Colonic mucosa (tissue), 4 donors: ENCODE measurements at regions not wholly inside any gene's neighbourhood (a gene's known extent, or its start where the extent isn't known, plus 50 kb on each side); places are given as distances from the start of the nearest gene placed in this dataset.

Source experiments
- DNase-seq: peaks from one replicate; pipeline ENCODE4 v3.0.0-alpha.2; 2020
- H3K27ac ChIP-seq: fragments of 200-600 bp; one replicate; pipeline ENCODE4 v1.8.0; 2021
- H3K27me3 ChIP-seq: fragments of 200-600 bp; one replicate; pipeline ENCODE4 v1.8.0; 2021
- H3K36me3 ChIP-seq: fragments of 200-600 bp; one replicate; pipeline ENCODE4 v1.8.0; 2021
- H3K4me1 ChIP-seq: fragments of 200-600 bp; one replicate; pipeline ENCODE4 v1.8.0; 2021; ENCODE audit warnings: mild to moderate bottlenecking
- H3K4me3 ChIP-seq: fragments of 200-600 bp; one replicate; pipeline ENCODE4 v1.8.0; 2021
- H3K9ac ChIP-seq, 2 donors: one replicate each; pipeline ENCODE4 v1.7.0; 2013; ENCODE audit warnings: control low read depth in 2 of 2, low read depth in 2 of 2, low read length in 2 of 2
- H3K9me3 ChIP-seq: fragments of 200-600 bp; one replicate; pipeline ENCODE4 v1.8.0; 2021
- intact Hi-C: fragments of 100-400 bp; cut with DNase I; formaldehyde crosslinking; loops from one replicate; pipeline ENCODE4 v1.14.1; 2022
- TF ChIP-seq, protein P1 (sequence below): fragments of 200-600 bp; IDR thresholded peaks from one replicate; pipeline ENCODE4 v1.8.0; 2022; ENCODE audit warnings: antibody characterized with exemption, mild to moderate bottlenecking
- donor health status: healthy.
- donor health status: DM: no; HTN: no; CAD: no.
- donor health status: DM: no; HTN: no; CAD: no.

DNA sequence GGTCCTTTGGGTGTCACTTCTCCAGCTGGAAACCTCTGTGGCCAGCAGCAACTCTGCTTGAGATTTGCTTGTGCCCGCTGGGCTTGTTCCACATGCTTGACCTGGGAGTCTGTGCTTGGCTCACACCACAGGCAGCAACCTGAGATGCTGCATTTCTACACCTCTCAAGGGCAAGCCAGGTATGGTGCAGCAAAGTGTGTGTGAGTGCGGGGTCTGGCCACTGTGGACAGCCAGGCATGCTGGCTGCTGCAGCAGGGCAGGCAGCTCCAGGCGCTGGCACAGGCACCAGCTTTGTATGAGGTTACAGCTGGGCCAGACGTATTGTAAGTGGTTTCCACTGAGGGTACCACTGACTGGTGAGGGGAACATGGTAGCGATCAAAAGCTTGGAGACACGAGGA, 242.0 kb downstream of the PTGER3 start:
- Histone ChIP-seq H3K4me3 (no peak overlapping the region), H3K27me3 (no peaks in the 10 kb centered on the region), H3K4me1 (no peaks in the 10 kb centered on the region), H3K27ac (no peak overlapping the region), H3K36me3 (no peaks in the 10 kb centered on the region), H3K9me3 (no peaks in the 10 kb centered on the region), H3K9ac (no peak overlapping the region)
- no peak for DNase-seq
- TF ChIP-seq, protein P1, sequence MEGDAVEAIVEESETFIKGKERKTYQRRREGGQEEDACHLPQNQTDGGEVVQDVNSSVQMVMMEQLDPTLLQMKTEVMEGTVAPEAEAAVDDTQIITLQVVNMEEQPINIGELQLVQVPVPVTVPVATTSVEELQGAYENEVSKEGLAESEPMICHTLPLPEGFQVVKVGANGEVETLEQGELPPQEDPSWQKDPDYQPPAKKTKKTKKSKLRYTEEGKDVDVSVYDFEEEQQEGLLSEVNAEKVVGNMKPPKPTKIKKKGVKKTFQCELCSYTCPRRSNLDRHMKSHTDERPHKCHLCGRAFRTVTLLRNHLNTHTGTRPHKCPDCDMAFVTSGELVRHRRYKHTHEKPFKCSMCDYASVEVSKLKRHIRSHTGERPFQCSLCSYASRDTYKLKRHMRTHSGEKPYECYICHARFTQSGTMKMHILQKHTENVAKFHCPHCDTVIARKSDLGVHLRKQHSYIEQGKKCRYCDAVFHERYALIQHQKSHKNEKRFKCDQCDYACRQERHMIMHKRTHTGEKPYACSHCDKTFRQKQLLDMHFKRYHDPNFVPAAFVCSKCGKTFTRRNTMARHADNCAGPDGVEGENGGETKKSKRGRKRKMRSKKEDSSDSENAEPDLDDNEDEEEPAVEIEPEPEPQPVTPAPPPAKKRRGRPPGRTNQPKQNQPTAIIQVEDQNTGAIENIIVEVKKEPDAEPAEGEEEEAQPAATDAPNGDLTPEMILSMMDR, result no peak
- intact Hi-C loops, result no loop called here

DNA sequence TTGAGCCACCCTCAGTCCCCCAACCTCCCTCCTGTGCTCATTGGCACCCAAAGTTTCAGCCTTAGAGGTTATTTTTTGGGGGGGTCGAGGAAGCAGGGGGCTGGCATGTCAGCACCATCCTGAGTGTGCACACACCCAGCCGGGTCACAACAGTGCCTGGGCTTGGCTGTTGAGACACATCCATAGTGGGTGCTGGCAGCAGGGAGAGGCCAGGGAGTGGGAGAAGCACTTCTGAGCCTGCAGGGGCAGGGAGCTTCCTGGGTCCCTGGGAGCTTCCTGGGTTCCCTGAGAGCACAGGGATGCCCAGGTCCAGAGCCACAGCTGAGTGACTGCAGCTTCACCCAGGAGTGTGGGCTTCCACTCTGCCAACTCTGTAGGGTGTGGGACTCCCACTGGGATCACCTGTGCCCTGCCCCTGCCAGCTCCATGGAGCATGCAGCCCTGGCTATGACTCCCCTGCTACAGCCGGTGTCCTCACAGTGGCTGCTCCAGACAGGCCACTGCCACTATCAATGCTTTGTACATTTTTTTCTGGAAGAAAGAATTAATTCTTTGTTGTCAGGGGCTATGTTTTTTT, 240.4 kb downstream of the PTGER3 start:
- no peak overlapping the region for H3K4me3 ChIP-seq
- no peaks in the 10 kb centered on the region for H3K9me3 ChIP-seq
- no peaks in the 10 kb centered on the region for H3K27me3 ChIP-seq
- no peak overlapping the region for H3K9ac ChIP-seq
- intact Hi-C loops, result no loop called here
- no peak for DNase-seq
- H3K4me1 ChIP-seq, result no peaks in the 10 kb centered on the region
- no peaks in the 10 kb centered on the region for H3K36me3 ChIP-seq
- H3K27ac ChIP-seq, result no peak overlapping the region
- TF ChIP-seq, protein P1, result no peak

DNA sequence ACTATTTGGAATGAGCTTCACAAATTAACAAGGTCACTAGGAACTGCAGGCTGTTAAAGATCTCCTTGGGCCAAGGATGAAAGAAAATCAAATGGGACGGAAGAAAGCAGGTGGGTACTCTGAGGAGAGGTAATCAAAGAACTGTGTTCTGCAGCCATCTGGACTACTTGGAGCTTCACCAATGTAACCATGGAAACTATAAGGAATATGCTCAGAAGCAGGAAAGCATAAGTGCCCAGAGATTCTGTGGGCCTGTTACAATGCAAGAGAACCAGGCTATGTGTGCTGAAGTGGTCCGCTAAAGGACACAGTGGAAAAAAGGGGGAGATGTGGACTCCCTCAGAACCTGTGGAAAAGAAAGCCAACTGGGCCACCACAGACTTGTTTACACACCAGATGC, 238.5 kb downstream of the PTGER3 start:
- Histone ChIP-seq H3K4me1 (no peaks in the 10 kb centered on the region), H3K27me3 (no peaks in the 10 kb centered on the region), H3K27ac (no peak overlapping the region), H3K9me3 (no peaks in the 10 kb centered on the region), H3K36me3 (no peaks in the 10 kb centered on the region), H3K4me3 (no peak overlapping the region), H3K9ac (no peak overlapping the region)
- DNase-seq, result no peak
- intact Hi-C loops, result no loop called here
- TF ChIP-seq, protein P1, result no peak

DNA sequence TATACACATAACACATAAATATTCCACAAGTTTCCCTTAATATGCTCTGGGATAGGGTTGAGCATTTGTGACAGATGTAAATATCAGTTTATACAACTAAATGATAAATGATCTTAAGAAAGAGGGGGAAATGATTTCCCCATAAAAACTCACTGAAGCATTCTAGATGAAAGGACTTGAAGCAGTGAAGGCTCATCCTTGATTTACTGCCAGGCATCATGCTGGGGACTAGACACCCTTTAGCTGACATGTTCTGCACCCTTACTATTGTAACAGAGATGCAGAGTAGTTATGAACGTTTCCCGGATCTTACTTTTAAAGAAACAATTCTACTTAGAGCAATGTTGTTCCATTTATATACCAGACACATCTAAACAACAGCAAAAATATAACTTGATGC, 235.8 kb downstream of the PTGER3 start:
- TF ChIP-seq, protein P1, result no peak
- Histone ChIP-seq H3K27me3 (no peaks in the 10 kb centered on the region), H3K27ac (no peak overlapping the region), H3K9me3 (no peaks in the 10 kb centered on the region), H3K4me1 (no peaks in the 10 kb centered on the region), H3K4me3 (no peak overlapping the region), H3K36me3 (no peaks in the 10 kb centered on the region), H3K9ac (no peak overlapping the region)
- intact Hi-C loops, result no loop called here
- no peak for DNase-seq

DNA sequence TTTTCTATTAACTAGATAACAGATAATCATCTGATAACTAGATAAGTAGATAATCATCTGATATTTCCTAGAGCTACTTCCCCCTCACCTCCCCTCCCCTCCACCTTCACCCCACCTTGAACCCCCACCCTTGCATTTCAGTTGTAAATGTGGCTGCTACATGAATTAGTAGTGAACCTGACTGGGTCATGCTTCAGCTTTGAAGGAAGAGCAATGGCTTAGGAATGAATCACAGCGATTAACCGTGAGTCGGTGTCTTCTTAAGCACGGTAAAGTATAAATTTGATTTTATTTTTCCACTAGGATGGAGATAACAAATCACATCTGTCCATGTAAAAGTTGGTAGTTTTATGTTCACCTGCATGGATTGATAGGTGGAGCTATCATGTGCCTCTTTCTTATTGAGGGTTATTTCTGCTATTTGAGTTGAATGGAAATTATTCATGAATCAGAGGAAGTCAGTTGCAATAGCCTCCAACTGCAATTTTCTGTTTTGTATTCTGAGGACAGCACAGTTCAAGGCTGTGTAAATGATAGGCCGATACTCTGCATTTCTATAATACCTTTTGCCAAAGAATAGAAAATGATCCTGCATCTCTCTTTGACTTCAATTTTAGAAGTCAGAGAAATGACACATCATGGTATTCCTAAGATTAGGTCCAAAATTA, 235.0 kb downstream of the PTGER3 start:
- H3K36me3 ChIP-seq, result no peaks in the 10 kb centered on the region
- H3K9ac ChIP-seq, result no peak overlapping the region
- no peaks in the 10 kb centered on the region for H3K4me1 ChIP-seq
- DNase-seq, result no peak
- H3K4me3 ChIP-seq, result no peak overlapping the region
- H3K9me3 ChIP-seq, result no peaks in the 10 kb centered on the region
- TF ChIP-seq, protein P1, result no peak
- no peak overlapping the region for H3K27ac ChIP-seq
- no peaks in the 10 kb centered on the region for H3K27me3 ChIP-seq
- intact Hi-C loops, result no loop called here
